ENCODE measurements at regions not wholly inside any gene's neighbourhood (a gene's known extent, or its start where the extent isn't known, plus 50 kb on each side); places are given as distances from the start of the nearest gene placed in this dataset.

GRCh38 chr10:42992156-42992956, 84.5 kb upstream of the RET start:
- TF ChIP-seq, protein P1, sequence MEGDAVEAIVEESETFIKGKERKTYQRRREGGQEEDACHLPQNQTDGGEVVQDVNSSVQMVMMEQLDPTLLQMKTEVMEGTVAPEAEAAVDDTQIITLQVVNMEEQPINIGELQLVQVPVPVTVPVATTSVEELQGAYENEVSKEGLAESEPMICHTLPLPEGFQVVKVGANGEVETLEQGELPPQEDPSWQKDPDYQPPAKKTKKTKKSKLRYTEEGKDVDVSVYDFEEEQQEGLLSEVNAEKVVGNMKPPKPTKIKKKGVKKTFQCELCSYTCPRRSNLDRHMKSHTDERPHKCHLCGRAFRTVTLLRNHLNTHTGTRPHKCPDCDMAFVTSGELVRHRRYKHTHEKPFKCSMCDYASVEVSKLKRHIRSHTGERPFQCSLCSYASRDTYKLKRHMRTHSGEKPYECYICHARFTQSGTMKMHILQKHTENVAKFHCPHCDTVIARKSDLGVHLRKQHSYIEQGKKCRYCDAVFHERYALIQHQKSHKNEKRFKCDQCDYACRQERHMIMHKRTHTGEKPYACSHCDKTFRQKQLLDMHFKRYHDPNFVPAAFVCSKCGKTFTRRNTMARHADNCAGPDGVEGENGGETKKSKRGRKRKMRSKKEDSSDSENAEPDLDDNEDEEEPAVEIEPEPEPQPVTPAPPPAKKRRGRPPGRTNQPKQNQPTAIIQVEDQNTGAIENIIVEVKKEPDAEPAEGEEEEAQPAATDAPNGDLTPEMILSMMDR (conservative IDR thresholded peaks at IDR 0.05): no peak
- no peak for TF ChIP-seq EZH2 (IDR thresholded peaks at IDR 0.05; ENCODE audit: low read depth)

All from PC-9 (cell line).